ENCODE measurements at regions not wholly inside any gene's neighbourhood (a gene's known extent, or its start where the extent isn't known, plus 50 kb on each side); places are given as distances from the start of the nearest gene placed in this dataset.

DNA sequence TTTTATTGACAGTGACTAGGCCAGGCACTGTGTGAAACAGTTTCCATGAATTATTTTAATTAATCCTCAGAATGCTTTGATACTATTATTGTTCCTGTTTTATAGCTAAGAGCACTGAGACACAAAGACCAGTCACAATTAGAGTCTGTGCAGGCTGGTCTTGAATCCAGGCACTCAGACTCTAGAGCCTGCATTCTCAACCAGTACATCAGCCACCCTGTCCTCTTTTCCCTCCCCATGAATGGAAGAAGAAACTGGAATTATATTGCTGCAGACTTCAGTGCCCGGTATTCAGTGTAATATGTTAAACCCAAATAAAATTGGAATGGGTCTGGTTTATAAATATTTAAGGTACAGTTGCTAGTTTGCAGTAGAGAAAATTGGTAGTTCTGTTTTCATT lies 303.0 kb upstream of the RGS6 start:
- TF ChIP-seq, protein P1, sequence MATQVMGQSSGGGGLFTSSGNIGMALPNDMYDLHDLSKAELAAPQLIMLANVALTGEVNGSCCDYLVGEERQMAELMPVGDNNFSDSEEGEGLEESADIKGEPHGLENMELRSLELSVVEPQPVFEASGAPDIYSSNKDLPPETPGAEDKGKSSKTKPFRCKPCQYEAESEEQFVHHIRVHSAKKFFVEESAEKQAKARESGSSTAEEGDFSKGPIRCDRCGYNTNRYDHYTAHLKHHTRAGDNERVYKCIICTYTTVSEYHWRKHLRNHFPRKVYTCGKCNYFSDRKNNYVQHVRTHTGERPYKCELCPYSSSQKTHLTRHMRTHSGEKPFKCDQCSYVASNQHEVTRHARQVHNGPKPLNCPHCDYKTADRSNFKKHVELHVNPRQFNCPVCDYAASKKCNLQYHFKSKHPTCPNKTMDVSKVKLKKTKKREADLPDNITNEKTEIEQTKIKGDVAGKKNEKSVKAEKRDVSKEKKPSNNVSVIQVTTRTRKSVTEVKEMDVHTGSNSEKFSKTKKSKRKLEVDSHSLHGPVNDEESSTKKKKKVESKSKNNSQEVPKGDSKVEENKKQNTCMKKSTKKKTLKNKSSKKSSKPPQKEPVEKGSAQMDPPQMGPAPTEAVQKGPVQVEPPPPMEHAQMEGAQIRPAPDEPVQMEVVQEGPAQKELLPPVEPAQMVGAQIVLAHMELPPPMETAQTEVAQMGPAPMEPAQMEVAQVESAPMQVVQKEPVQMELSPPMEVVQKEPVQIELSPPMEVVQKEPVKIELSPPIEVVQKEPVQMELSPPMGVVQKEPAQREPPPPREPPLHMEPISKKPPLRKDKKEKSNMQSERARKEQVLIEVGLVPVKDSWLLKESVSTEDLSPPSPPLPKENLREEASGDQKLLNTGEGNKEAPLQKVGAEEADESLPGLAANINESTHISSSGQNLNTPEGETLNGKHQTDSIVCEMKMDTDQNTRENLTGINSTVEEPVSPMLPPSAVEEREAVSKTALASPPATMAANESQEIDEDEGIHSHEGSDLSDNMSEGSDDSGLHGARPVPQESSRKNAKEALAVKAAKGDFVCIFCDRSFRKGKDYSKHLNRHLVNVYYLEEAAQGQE (IDR thresholded peaks at IDR 0.05; ENCODE audit: insufficient read depth in 1 of 2, low read depth in 2 of 2, low read length in 2 of 2), result no peak
- TF ChIP-seq FOXP2 (optimal IDR thresholded peaks at IDR 0.05; ENCODE audit: borderline replicate concordance, extremely low read depth, extremely low read length, insufficient read depth) (no peak), TAF1 (IDR thresholded peaks at IDR 0.05; ENCODE audit: borderline replicate concordance, insufficient read depth, low read length) (no peak), SIN3A (IDR thresholded peaks at IDR 0.05; ENCODE audit: borderline replicate concordance, insufficient read depth, low read length) (no peak), POLR2AphosphoS5 (IDR thresholded peaks at IDR 0.05; ENCODE audit: low read depth, low read length) (no peak)

DNA sequence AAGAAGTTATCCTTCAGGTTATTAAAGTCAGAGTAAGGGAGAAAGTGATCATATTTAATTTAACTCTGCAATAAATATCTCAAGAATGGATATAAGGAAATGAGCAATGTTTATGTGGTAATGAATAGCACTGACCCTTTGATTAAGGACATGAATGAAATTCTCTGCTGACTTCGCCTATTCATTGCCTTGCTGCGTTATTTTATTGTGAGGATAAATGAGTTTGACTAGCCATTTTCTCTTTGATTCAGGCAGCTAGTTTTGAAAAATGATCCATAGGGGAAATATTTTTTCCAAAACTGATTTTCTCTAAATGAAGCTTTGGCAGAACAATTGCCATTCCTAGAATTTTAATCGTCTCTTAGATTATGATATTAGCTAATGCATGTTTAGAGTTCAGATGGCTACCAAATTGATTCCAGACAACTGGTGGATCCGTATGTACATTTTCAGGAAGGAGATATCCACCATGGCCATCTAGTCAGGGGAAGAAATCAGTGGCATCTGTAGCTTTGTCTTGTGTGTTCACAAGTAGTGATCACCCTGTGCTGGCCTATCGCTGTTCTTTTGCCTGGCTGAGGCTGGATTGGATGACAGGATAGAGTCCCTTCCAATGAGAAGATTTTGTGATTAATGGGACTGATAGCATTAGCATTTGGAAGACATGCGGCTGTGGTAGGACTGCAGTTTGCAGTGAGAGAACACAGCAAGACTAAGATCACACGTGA lies 302.3 kb upstream of the RGS6 start:
- TF ChIP-seq POLR2AphosphoS5 (IDR thresholded peaks at IDR 0.05; ENCODE audit: low read depth, low read length), result no peak
- TF ChIP-seq, protein P1 (IDR thresholded peaks at IDR 0.05; ENCODE audit: insufficient read depth in 1 of 2, low read depth in 2 of 2, low read length in 2 of 2), result no peak
- no peak for TF ChIP-seq FOXP2 (optimal IDR thresholded peaks at IDR 0.05; ENCODE audit: borderline replicate concordance, extremely low read depth, extremely low read length, insufficient read depth)
- no peak for TF ChIP-seq SIN3A (IDR thresholded peaks at IDR 0.05; ENCODE audit: borderline replicate concordance, insufficient read depth, low read length)
- no peak for TF ChIP-seq TAF1 (IDR thresholded peaks at IDR 0.05; ENCODE audit: borderline replicate concordance, insufficient read depth, low read length)

DNA sequence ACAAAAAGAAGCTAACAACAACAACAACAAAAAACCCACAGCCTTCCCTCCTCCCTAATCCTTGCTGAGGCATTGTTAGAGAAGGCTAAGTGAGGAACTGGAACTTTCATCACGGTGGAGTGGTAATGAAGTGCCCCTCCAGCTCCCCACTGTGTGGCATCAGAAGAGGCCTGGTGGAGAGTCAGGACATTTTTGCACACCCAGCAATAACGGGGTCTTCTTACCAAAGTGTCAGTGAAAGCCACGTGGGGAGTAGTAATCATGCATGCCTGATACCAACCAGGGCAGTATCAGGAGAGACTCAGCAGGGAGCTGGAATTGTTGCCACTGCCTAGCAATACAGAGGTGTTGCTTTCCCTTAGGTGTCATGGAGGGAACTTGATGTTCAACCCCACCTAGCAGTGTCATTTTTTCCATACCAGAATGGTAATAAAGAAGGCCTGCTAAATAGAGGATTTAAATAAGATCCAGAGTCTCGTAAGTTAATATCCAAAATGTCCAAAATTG lies 299.7 kb upstream of the RGS6 start:
- no peak for TF ChIP-seq TAF1 (IDR thresholded peaks at IDR 0.05; ENCODE audit: borderline replicate concordance, insufficient read depth, low read length)
- TF ChIP-seq FOXP2 (optimal IDR thresholded peaks at IDR 0.05; ENCODE audit: borderline replicate concordance, extremely low read depth, extremely low read length, insufficient read depth), result no peak
- TF ChIP-seq, protein P1 (IDR thresholded peaks at IDR 0.05; ENCODE audit: insufficient read depth in 1 of 2, low read depth in 2 of 2, low read length in 2 of 2), result no peak
- TF ChIP-seq SIN3A (IDR thresholded peaks at IDR 0.05; ENCODE audit: borderline replicate concordance, insufficient read depth, low read length), result no peak
- no peak for TF ChIP-seq POLR2AphosphoS5 (IDR thresholded peaks at IDR 0.05; ENCODE audit: low read depth, low read length)

DNA sequence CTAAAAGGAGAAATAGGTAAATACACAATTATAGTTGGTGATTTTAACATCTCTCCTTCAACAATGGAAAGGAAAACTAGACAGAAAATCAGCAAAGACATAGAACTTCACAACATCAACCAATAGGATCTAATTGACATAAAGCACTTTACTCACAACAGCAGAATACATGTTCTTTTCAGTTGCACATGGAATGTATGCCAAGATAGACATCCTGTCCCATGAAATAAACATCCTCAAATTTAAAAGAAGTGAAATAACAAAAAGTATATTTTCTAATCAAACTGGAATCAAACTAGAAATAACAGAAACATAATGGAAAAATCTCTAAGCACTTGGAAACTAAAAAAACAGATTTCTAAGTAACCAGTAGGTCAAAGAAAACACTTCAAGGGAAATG lies 296.2 kb upstream of the RGS6 start:
- TF ChIP-seq POLR2AphosphoS5 (IDR thresholded peaks at IDR 0.05; ENCODE audit: low read depth, low read length), result no peak
- TF ChIP-seq SIN3A (IDR thresholded peaks at IDR 0.05; ENCODE audit: borderline replicate concordance, insufficient read depth, low read length), result no peak
- TF ChIP-seq TAF1 (IDR thresholded peaks at IDR 0.05; ENCODE audit: borderline replicate concordance, insufficient read depth, low read length), result no peak
- TF ChIP-seq, protein P1 (IDR thresholded peaks at IDR 0.05; ENCODE audit: insufficient read depth in 1 of 2, low read depth in 2 of 2, low read length in 2 of 2), result no peak
- no peak for TF ChIP-seq FOXP2 (optimal IDR thresholded peaks at IDR 0.05; ENCODE audit: borderline replicate concordance, extremely low read depth, extremely low read length, insufficient read depth)
